Stomach (tissue), 4 donors: ENCODE measurements at regions not wholly inside any gene's neighbourhood (a gene's known extent, or its start where the extent isn't known, plus 50 kb on each side); places are given as distances from the start of the nearest gene placed in this dataset.

ENCODE experiments used
- CTCF ChIP-seq, 7 experiments: fragments of 450-650 bp in 4 of 7; fragments of 200-600 bp in 3 of 7; sonication (generic) in 3 of 7; IDR thresholded peaks; one replicate each; pipeline ENCODE4 v1.5.1; 2016 to 2019; ENCODE audit warnings: antibody characterized with exemption in 7 of 7, control low read depth in 2 of 7, mild to moderate bottlenecking in 1 of 7
- POLR2AphosphoS5 ChIP-seq, 3 donors: sonication (generic); formaldehyde crosslinking; IDR thresholded peaks; one replicate each; pipeline ENCODE4 v1.6.1; 2016; ENCODE audit warnings: antibody characterized with exemption in 3 of 3

- TF ChIP-seq CTCF (IDR thresholded peaks at IDR 0.05): no peak
- TF ChIP-seq POLR2AphosphoS5 (IDR thresholded peaks at IDR 0.05): no peak
These were observed 195.3 kb upstream of the HTR2A start for GRCh38 chr13:47092202-47092601.
